Hepatocyte (in vitro differentiated cells): ENCODE measurements at regions not wholly inside any gene's neighbourhood (a gene's known extent, or its start where the extent isn't known, plus 50 kb on each side); places are given as distances from the start of the nearest gene placed in this dataset.

Source experiments
- EZH2 ChIP-seq: fragments of 200-600 bp; sonication (generic); IDR thresholded peaks from 2 replicates; pipeline ENCODE4 v1.6.1; 2016; ENCODE audit warnings: antibody characterized with exemption, mild to moderate bottlenecking, borderline replicate concordance
- EZH2phosphoT487 ChIP-seq: fragments of 200-600 bp; sonication (generic); IDR thresholded peaks from one replicate; pipeline ENCODE4 v1.6.1; 2018; ENCODE audit warnings: antibody characterized with exemption, mild to moderate bottlenecking, low read depth, moderate library complexity; ENCODE audit not compliant: unreplicated experiment, severe bottlenecking
- TF ChIP-seq, protein P1 (sequence below): fragments of 200-600 bp; sonication (generic); IDR thresholded peaks from 2 replicates; pipeline ENCODE4 v1.5.1; 2016; ENCODE audit warnings: antibody characterized with exemption, mild to moderate bottlenecking; ENCODE audit not compliant: poor library complexity

DNA sequence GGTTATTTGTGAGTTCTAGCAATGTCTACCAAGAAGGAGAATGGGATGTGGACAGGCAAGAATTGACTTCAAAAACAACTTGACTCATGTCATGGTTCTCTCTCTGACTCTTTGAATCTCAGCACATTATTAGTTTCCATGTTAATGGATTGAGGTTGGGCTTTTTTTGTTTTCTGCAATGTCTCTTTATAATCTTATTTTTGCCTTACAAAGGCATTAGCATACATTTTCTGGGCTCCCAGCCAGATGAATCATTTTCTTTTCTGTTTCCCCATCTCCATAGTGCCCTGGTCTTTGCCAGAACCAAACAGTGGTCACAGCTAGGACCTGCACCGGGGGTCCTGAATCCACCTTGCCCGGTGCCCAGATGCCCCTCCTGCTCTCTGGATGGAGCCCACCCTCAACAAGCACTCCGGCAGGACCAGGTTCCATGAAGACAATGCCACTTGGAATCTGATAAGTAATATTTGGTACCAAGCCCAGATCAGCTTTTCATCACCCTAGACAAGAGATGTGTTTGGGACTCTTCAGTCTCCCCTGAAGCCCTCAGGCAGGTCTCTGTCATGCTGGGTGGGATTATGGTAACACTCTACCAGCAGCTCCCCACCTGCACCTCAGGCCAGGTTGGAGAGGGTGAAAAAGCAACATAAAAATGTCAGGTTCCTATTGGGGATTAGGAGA, 266.7 kb upstream of the SULF2 start:
- TF ChIP-seq, protein P1, sequence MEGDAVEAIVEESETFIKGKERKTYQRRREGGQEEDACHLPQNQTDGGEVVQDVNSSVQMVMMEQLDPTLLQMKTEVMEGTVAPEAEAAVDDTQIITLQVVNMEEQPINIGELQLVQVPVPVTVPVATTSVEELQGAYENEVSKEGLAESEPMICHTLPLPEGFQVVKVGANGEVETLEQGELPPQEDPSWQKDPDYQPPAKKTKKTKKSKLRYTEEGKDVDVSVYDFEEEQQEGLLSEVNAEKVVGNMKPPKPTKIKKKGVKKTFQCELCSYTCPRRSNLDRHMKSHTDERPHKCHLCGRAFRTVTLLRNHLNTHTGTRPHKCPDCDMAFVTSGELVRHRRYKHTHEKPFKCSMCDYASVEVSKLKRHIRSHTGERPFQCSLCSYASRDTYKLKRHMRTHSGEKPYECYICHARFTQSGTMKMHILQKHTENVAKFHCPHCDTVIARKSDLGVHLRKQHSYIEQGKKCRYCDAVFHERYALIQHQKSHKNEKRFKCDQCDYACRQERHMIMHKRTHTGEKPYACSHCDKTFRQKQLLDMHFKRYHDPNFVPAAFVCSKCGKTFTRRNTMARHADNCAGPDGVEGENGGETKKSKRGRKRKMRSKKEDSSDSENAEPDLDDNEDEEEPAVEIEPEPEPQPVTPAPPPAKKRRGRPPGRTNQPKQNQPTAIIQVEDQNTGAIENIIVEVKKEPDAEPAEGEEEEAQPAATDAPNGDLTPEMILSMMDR, result no peak
- TF ChIP-seq EZH2phosphoT487 (no peak), EZH2 (no peak)
